NCI-H460 (cell line): ENCODE measurements at regions not wholly inside any gene's neighbourhood (a gene's known extent, or its start where the extent isn't known, plus 50 kb on each side); places are given as distances from the start of the nearest gene placed in this dataset.

Experiments
- DNase-seq: peaks from one replicate; pipeline ENCODE4 v3.0.0-alpha.2; 2016; ENCODE audit warnings: low read depth; ENCODE audit errors: extremely low read depth

DNA sequence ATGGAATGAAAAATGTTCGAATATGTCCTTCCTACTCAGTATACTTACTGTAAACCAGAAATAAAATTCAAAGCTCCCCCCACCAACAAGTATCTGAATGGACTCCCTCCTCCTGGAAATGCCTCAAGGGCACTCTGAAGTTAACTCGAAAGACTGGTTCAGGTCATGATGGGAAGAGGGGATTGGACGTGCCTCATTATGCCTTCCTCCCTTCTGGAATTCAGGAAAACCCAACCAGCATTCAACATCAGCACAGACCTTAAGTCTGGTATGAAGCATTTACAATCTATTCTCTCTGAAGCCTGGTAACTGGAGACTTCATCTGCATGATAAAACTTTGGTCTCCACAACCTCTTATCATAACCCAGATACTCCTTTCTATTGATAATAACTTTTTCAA is 428.3 kb upstream of the RAG2 start:
- no peak for DNase-seq

DNA sequence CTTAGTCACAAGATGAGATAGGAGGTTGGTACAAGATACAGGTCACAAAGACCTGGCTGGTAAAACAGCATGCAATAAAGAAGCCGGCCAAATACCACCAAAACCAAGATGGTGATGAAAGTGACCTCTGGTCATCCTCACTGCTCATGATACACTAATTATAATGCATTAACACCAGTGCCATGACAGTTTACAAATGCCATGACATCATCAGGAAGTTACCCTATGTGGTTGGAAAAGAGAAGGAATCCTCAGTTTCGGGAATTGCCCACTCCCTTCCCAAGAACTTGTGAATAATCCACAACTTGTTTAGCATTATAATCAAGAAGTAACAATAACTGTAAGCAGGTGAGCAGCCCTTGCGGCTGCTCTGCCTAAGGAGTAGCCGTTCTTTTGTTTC is 408.5 kb upstream of the RAG2 start:
- DNase-seq = no peak

DNA sequence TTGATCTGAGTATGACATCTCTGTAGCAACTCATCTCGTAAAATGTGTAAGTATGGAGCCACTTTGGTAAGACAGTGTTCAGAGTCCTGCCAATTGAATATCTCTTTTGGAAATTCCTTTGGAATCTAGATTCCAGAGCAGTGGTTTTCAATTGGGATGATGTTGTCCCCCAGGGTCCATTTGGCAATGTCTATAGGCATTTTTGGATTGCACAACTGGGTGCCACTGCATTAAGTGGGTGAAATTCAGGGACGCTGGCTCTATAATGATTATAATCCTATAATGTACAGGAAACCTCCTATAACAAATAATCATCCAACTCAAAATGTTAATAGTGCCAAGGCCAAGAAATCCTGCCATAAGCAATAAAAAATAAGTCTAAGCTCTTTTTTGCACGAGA is 404.8 kb upstream of the RAG2 start:
- no peak for DNase-seq

DNA sequence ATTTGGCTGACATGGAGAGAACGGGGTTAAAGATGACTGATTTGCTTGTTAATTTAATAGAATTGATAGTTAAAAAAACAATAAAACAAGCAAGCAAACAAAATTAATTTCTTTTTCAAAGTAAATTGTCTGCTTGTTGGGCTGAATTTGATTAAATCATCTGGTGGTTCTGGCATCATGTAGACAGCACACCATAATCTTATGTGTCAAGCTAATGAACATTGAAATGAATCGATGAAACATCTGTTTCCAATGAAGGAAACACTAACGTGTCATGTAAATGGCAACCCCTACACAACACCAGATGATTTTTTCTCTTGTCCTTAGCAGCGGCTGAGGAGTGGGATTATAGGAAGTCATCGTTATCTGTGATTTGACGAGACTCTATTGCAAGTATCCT is 399.6 kb upstream of the RAG2 start:
- DNase-seq = no peak

DNA sequence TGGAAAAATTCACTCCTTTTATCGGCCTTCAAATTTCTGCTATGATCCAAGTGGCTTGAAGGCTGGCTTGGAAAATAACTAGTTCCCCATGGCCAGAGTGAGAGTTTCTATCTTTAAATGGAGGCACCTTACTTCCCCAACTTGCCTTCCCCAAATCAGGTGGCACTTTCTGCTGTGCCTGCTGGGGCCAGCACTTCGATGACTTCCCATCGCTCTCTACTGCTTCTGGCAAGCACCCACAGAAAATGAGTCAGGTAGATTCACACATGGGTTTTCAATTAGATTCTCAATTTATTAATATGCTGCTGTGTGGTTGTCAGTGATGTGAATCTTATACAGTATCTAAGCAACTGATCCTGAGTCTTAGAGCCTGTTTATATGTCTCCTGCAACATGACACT is 398.8 kb upstream of the RAG2 start:
- no peak for DNase-seq

DNA sequence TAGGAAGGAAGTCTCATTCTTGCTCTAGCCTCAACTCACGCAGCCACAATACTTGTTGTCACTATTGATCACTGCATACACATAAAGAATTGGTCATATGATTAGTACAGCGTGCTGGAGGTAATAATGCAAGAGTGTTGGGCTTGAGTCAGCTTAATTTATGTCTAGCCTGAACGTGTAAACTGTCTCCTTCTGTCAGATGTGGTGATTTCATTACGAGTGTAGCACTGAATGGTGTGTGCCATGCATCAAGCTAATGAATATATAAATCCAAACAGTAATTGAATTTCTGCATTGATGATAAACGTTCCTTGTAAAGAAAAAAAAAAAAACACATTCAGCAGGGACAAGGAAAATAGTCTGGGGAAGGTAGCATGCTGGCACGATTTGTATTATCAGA is 396.2 kb upstream of the RAG2 start:
- DNase-seq = no peak

DNA sequence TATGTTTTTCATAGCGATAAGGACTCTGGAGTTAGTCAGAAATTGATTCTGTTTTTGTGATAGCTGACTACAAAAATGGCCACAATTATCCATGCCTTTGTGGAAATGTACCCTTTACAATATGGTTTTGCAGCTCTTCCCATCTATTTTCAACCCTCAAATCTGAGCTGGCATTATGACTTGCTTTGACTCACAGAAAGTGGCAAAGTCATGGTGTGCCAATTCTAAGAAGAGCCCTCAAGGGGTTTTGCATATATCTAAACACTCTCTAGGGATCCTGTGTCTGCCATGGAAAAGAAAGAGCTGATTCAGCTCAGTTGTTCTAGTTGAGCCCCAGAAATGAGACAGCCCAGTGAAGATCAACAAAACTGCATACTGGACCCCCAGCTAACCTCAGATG is 390.5 kb upstream of the RAG2 start:
- DNase-seq = no peak

DNA sequence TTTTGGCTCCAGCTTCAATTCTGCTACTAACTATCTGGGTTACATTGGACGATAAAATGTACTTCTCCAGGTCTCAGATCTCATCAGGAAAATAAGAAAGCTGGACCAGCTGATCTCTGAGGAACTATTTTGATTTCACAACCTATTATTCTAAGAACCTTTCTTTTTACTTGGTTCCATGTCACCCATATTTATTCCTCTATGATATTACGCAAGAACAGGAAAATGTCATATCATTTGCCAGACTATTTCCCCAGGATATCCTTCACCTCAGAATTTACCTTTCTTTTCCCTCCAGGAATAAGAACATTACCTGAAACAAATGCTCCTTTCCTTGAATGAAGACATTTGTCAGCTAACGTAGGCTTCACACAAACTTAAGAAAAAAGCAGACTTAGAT is 387.5 kb upstream of the RAG2 start:
- DNase-seq = no peak

DNA sequence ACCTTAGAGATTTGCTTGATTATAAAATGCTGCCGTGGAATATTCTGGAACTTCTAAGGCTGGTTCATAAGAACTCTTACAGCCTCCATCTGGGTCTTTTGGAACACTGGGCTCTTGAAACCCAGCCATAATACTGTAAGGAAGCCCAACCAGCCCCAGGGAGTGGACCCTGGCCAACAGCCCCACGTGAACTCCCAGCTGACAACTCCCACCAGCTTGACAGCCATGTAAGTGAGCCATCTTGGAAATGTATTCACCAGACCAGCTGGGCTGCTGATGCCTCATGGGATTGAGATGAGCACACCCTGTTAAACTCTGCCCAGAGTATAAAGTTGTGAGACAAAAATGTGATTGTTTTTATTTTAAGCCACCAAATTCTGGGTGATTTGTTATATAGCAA is 378.7 kb upstream of the RAG2 start:
- no peak for DNase-seq

DNA sequence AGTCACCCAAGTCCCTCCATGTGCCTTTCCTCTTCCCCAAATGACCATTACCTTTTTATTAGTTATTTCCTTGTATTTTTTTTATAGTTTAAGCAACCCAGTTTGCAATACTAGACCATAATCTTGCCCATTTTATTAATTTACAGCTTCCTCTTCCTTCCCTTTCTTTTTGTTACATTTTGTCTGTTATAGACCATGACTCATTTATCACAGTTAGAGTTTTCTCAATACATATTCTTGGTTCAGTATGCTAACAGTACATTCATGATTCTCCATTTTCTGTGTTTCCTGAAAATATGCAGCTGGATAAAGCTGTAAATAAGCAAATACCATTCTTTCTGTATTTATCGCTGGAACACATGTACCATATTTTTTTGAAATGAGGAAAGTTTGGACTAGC is 376.7 kb upstream of the RAG2 start:
- DNase-seq = no peak

DNA sequence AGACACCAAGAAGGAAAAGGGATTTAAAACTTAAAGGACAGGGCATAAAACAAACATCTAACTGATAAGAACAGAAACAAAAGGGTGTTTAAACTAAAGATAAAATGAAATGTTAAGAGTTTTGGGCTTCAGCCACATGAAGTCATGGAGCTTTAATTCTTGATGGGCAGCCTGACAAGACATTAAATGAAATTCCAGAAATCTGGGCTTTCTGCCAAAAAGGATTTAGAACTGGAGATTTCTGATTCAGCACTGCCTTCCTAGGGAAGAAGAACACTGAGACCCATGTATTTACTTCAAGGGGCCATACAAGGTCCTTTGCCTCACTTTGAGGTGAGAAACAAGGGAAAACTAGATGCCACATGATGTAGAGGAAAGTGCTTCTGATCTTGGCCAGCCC is 355.9 kb upstream of the RAG2 start:
- no peak for DNase-seq

DNA sequence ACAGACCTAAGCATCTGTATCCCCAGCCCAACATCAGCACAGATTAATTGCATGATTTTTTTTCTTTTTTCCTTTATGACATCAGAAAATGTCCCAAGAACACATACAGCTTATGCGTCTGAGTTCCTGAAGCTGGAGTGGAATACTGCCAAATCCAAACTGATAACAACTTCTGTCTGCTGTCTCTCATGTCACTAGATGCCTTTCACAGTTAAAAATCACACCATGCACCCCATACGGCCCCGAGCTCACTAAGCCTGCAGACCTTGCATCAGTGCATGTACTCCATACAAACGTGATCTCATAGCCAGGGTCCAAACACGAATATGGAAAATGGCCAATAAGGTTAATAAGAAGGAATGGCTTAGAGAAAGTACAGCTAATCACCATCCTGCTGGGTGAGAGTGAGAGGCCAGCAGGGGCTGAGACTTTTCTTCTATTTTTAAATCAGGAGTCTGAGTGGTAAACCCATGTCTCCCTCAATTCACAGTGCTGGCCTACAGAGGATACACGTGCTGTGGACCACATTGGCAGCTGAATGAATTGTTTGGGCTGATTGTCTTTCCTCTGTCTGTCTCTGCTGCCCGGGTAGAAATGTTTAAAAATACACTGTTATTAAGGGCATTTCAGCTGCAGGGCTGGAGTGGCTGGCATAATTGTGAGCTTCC is 350.6 kb upstream of the RAG2 start:
- DNase-seq = no peak

DNA sequence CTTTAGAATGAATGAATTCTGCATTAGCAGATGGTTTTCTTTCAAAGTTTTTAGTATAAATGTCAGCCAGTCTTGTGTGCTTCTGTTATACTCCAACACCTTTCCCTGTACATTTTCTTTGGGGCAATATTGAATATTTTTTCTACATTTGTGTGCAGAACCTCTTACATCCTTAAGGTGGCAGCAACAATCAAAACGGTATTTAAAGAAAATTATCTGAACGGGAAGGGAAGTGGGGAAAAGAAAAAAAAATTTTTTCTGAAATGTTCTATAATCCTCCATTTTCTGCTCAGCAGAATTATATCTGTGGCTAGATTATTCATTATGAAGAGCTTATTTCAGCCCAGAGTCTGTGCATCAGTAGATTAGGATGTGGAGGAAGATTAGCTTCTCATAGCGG is 347.3 kb upstream of the RAG2 start:
- DNase-seq = no peak

DNA sequence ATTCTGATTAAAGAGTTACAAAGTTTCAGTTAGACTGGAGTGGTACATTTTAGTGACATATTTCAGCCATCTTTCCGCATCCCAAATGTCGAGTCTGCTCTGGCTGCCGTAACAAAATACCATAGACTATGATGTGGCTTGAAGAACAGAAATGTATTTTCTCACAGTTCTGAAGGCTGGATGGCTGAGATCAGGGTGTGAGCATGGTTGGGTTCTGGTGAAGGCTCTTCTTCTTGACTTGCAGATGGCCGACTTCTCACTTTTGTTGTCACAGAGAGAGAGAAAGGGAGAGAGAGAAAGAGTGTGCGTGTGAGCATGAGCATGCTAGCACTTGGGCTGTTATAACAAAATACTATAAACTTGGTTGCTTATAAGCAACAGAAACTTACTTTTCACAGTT is 335.4 kb upstream of the RAG2 start:
- no peak for DNase-seq

DNA sequence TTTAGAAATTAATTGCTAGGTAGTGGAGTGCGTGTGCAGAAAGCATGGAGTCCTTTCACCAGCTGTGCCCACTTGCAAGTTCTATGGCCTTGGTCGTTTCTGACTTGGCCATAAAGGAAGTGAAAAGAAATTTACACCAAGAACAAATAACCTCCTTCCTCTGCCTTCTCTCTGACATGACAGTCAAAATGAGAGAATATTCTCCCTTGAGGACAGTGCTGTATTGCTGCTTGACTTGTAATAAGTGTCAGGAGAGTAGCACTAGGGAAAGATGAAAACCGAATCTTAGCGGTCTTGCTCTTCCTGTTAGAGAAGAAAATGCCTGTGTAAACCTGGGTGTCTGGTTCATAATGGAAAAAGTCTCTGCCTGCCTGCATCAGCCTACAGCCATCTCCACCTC is 333.1 kb upstream of the RAG2 start:
- DNase-seq = no peak

DNA sequence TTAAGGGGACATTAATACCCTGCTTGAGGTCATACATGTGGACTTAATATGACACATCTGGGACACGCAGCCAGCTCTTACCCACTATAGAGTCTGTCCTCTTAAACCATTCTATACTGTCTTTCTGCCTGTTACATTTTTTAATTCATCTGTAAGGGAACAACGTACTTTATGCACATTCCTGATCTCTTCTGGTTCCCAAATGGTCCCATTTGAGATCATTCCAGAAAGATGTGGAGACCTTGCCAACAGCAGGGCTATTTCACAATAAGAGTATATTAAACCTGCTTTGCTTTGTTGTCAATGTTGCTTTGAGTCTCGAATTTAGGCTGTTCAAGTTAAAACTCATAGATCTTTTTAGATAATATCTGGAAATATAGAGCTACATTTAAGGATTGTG is 332.2 kb upstream of the RAG2 start:
- DNase-seq = no peak

DNA sequence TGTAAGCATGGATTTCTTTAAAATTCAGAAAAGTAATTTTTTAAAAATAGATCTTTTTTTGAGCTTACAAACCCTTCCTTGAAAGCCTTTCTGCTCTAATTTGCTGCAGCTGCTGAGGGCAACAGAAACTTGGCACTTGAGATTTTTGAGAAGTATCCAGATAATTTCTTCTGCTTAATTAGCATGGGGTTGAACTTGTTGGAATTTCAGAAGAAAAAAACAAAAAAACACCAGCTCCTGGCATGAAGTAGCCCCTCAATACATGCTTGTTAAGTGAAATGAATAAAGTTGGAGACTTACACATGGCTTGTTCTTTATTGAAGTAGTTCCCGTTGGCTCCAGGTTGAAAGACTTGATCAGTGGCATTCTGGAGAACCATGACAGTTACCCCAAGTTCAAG is 331.4 kb upstream of the RAG2 start:
- no peak for DNase-seq

DNA sequence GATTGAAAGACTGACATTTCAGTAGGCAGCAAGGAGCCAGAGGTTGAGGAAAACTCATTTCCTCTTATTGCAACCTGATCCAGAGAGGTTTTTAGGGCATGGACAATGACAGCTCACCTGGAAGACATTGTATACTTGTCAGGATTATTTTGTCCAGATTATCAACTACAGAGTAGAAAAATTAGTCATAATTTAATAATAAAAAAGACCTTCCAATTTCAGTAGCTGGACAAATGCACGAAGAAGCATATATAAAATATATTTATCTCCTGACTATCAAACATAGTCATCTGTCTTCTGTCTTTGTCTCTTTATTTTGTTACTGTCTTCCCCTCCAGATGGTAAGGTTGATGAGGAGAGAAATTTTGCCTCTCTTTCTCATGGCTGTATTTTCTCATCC is 330.6 kb upstream of the RAG2 start:
- DNase-seq = no peak

DNA sequence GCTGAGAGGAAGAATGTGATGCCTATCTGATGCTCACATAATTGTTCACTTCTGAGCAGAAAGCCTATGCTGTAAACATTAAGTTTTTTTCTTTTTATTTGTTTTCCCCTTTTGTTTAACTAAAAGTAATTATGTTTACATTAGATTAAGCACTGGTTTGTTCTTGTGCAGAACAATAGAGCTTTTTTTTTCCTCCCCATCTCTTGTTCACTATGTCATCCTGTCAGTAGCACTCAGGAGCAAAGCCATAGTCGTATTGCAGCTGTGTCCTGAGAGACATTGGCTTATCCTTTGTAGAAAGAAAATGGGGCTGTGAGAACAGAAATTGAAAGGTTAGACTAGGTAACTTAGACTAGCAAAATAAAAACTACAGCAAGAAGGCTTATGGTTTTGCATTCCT is 301.8 kb upstream of the RAG2 start:
- no peak for DNase-seq

DNA sequence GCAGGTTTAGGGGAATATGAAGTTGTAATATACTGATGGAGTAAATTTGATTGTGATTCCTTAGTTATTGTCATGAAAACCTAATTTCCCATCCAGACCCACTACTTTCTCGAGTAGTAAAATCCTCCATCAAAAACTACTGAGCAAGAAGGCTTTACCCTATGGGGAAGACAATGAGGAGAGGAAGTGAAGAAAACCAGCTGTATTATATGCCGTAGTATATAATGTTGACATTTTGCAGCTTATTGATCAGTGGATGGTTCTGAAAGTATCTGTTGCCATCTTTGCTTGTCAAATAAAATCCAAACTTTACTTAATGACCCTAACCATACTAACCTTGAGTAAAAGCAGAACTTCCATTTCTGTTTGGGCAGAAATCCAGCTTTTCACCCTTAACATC is 292.8 kb upstream of the RAG2 start:
- no peak for DNase-seq

DNA sequence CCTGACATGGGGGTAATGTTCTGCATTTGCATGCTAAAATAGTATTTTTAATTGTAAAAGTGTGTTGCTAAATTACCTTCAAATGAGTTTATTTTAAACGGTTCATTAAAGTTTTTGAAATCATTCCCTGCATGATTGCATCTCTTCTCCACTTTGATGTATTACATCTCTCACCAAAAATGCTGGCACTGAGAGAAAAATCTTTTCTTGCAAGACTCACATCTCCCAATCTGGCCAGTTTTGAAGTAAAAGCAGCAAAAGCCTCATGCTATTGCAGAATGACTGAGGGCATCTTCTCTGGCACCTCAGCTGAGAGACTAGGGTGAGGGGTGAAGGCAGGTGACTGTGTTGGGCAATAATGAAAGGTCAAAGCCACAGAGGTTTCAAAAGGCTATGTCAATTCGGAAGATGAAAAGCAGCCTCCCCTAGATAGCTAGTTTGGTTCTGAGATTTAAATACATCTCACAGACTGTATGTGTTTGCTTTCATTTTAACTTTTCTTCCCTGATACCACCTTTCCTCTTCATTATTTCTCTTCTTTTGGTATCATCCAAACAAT is 292.2 kb upstream of the RAG2 start:
- DNase-seq = no peak

DNA sequence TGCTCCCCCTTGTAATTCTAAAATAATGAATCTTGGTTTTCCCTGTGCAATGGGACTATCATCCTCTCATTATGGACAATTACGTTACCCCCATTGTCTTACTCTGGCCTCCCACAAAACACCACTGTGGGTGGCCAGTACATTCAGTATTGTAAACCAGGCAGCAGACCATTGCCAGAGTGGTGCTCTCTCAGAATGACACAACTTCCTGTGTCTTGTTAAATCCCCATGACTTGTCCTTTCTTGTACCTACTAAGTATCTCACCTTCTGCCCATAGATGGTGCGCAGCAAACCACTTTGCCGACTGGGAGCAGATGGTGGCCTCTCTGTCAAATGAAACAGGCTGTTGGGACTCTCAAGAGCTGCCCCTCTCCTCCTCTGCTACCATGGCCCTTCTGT is 287.1 kb upstream of the RAG2 start:
- DNase-seq = no peak

DNA sequence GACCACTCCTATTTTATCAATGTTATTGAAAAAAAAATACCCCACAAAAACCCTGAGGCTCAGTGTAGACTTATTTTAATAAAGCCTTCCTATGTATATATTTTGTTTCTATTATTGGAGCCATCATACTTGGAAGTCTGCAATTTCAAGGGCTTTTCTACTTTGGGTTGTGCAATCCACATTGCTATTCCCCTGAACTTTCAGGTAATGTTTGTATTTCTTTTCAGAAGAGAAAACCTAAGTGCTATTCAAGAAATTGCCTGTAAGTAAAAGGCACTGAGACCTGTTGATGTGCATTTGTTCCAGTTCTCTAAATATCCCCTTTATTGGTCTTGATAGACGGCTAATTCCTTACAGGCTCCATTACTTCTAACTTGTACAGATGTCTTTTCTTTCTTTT is 280.7 kb upstream of the RAG2 start:
- DNase-seq = no peak
